Smooth muscle cell (in vitro differentiated cells): ENCODE measurements at regions not wholly inside any gene's neighbourhood (a gene's known extent, or its start where the extent isn't known, plus 50 kb on each side); places are given as distances from the start of the nearest gene placed in this dataset.

ENCODE experiments used
- DNase-seq: peaks from one replicate; lab custom pipeline; 2025; ENCODE audit not compliant: unreplicated experiment; lab: John Stamatoyannopoulos, UW
- H2AFZ ChIP-seq: fragments of 200-600 bp; sonication (generic); 2 replicates; pipeline ENCODE4 v1.6.0; 2016; ENCODE audit warnings: antibody characterized with exemption, low read depth, mild to moderate bottlenecking
- H3F3A ChIP-seq: fragments of 200-600 bp; sonication (generic); 2 replicates; pipeline ENCODE4 v1.6.0; 2017; ENCODE audit warnings: antibody characterized with exemption, low read depth
- H3K27ac ChIP-seq: fragments of 200-600 bp; sonication (generic); 2 replicates; pipeline ENCODE4 v1.5.1; 2016; ENCODE audit warnings: low read depth, mild to moderate bottlenecking
- H3K27me3 ChIP-seq: fragments of 200-600 bp; sonication (generic); 2 replicates; pipeline ENCODE4 v1.6.1; 2016; ENCODE audit warnings: low read depth, mild to moderate bottlenecking
- H3K36me3 ChIP-seq: fragments of 200-600 bp; sonication (generic); 2 replicates; pipeline ENCODE4 v1.5.1; 2016; ENCODE audit warnings: low read depth
- H3K4me1 ChIP-seq: fragments of 200-600 bp; sonication (generic); 2 replicates; pipeline ENCODE4 v1.5.1; 2016; ENCODE audit warnings: low read depth
- H3K4me2 ChIP-seq: fragments of 200-600 bp; sonication (generic); 2 replicates; pipeline ENCODE4 v1.6.0; 2016; ENCODE audit warnings: mild to moderate bottlenecking
- H3K4me3 ChIP-seq: fragments of 200-600 bp; sonication (generic); 2 replicates; pipeline ENCODE4 v1.5.1; 2016; ENCODE audit warnings: mild to moderate bottlenecking
- H3K79me2 ChIP-seq: fragments of 200-600 bp; sonication (generic); 2 replicates; pipeline ENCODE4 v1.6.0; 2016; ENCODE audit warnings: low read depth, mild to moderate bottlenecking
- H3K9ac ChIP-seq: fragments of 200-600 bp; sonication (generic); 2 replicates; pipeline ENCODE4 v1.6.0; 2016; ENCODE audit warnings: low read depth
- H3K9me3 ChIP-seq: fragments of 200-600 bp; sonication (generic); replicated peaks from 2 replicates; pipeline ENCODE4 v1.5.1; 2016; ENCODE audit warnings: low read depth
- H4K20me1 ChIP-seq: fragments of 200-600 bp; sonication (generic); 2 replicates; pipeline ENCODE4 v1.6.0; 2016; ENCODE audit warnings: low read depth
- WGBS: methylation state at CpG from one replicate; pipeline ENCODE4 v1.1.7; 2016; ENCODE audit warnings: low lambda C conversion rate; 5-methylcytosine and 5-hydroxymethylcytosine counted together
- TF ChIP-seq, protein P1 (sequence below): fragments of 200-600 bp; sonication (generic); IDR thresholded peaks from 2 replicates; pipeline ENCODE4 v1.5.1; 2017; ENCODE audit warnings: borderline replicate concordance, mild to moderate bottlenecking, antibody characterized with exemption; ENCODE audit not compliant: insufficient read depth, poor library complexity, severe bottlenecking

DNA sequence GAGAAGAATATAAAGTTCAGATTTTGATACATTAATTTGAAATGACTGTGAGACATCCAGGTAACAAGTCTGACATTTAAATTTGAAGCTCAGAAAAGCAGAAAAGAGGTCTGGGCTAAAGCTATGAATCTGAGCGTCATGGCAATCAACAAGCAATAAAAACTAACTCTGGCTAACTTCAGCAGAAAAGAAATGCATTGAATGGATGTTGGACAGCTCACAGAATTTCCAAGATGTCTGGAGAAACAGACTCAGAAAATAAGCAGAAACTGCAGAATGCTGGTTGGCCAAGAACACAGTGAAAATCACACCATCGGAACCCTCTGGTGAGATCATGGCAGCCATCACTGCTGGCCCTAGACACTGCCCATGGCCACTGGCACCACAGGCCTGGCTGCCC is 366.6 kb downstream of the METTL4 start:
- H3K4me3 ChIP-seq, result no peak overlapping the region
- H3F3A ChIP-seq, result no peaks in the 10 kb centered on the region
- no peaks in the 10 kb centered on the region for H3K9me3 ChIP-seq
- 63% methylated on average over 2 of the region's 2 CpGs for WGBS
- TF ChIP-seq, protein P1, sequence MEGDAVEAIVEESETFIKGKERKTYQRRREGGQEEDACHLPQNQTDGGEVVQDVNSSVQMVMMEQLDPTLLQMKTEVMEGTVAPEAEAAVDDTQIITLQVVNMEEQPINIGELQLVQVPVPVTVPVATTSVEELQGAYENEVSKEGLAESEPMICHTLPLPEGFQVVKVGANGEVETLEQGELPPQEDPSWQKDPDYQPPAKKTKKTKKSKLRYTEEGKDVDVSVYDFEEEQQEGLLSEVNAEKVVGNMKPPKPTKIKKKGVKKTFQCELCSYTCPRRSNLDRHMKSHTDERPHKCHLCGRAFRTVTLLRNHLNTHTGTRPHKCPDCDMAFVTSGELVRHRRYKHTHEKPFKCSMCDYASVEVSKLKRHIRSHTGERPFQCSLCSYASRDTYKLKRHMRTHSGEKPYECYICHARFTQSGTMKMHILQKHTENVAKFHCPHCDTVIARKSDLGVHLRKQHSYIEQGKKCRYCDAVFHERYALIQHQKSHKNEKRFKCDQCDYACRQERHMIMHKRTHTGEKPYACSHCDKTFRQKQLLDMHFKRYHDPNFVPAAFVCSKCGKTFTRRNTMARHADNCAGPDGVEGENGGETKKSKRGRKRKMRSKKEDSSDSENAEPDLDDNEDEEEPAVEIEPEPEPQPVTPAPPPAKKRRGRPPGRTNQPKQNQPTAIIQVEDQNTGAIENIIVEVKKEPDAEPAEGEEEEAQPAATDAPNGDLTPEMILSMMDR, result no peak
- no peaks in the 10 kb centered on the region for H3K27me3 ChIP-seq
- H3K36me3 ChIP-seq, result no peaks in the 10 kb centered on the region
- H3K9ac ChIP-seq, result no peak overlapping the region
- H4K20me1 ChIP-seq, result no peaks in the 10 kb centered on the region
- H3K4me1 ChIP-seq, result no peaks in the 10 kb centered on the region
- no peaks in the 10 kb centered on the region for H3K79me2 ChIP-seq
- no peak overlapping the region for H2AFZ ChIP-seq
- no peak overlapping the region for H3K27ac ChIP-seq
- no peak for DNase-seq
- H3K4me2 ChIP-seq, result no peak overlapping the region

DNA sequence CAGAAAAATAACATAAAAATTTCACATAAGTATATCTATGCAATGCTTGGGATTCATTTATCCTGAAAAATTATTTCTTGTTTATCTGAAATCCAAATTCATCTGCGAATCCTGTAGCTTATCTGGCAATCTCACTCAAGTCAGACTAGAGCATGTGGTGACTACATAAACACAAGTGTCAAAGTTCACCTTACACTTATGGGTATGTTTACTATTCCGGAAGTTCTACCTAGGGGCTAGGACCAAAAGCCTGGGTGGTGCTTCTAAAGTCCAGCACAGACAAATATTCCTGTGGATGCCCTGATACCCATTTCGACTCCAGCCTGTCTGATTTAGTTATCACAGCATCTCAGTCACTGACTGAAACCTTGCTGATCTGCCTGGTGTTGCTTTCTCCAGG is 364.0 kb downstream of the METTL4 start:
- TF ChIP-seq, protein P1, result no peak
- WGBS, result 88% methylated on average over 3 of the region's 3 CpGs

DNA sequence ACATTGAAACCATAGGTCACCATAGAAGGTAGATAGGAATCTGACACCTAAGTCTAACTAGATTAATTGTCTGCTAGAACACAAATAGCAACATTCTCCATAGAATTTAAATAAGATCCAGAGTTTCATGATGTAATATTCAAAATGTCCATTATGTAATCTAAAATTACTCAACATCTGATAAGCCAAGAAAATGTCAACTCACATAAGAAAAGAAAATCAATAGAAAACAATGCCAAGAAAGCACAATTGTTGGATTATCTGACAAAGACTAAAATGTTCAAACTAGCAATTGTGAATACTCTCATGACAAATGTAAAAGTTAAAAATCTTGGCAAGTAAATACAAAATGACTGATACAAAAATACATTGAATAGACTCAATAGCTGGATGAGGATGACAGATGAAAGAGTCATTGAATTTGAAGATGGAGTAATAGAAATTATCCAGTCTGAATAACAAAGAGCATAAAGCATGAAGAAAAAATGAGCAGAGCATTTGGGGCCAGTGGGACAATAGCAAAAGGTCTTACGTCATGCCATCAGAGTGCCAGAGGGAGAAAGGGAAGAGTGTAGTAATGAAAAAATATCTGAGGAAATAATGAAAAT is 358.6 kb downstream of the METTL4 start:
- Histone ChIP-seq H3K4me2 (no peak overlapping the region), H3K9me3 (no peaks in the 10 kb centered on the region), H3K27me3 (no peaks in the 10 kb centered on the region), H3F3A (no peaks in the 10 kb centered on the region), H3K4me3 (no peak overlapping the region), H3K36me3 (no peaks in the 10 kb centered on the region), H4K20me1 (no peaks in the 10 kb centered on the region), H3K4me1 (no peaks in the 10 kb centered on the region), H2AFZ (no peak overlapping the region), H3K9ac (no peak overlapping the region), H3K27ac (no peak overlapping the region), H3K79me2 (no peaks in the 10 kb centered on the region)
- TF ChIP-seq, protein P1, result no peak
- DNase-seq, result no peak
- WGBS, result 89% methylated on average over 1 of the region's 1 CpG

More for the DNA sequence above, 364.0 kb downstream of the METTL4 start:
- H3K36me3 ChIP-seq, result no peaks in the 10 kb centered on the region
- H3K27ac ChIP-seq, result no peak overlapping the region
- no peak for DNase-seq
- no peaks in the 10 kb centered on the region for H3K4me1 ChIP-seq
- no peak overlapping the region for H2AFZ ChIP-seq
- no peaks in the 10 kb centered on the region for H3K27me3 ChIP-seq
- H3K9ac ChIP-seq, result no peak overlapping the region
- no peak overlapping the region for H3K4me2 ChIP-seq
- H4K20me1 ChIP-seq, result no peaks in the 10 kb centered on the region
- no peaks in the 10 kb centered on the region for H3K79me2 ChIP-seq
- H3K4me3 ChIP-seq, result no peak overlapping the region
- H3F3A ChIP-seq, result no peaks in the 10 kb centered on the region
- H3K9me3 ChIP-seq, result no peaks in the 10 kb centered on the region

DNA sequence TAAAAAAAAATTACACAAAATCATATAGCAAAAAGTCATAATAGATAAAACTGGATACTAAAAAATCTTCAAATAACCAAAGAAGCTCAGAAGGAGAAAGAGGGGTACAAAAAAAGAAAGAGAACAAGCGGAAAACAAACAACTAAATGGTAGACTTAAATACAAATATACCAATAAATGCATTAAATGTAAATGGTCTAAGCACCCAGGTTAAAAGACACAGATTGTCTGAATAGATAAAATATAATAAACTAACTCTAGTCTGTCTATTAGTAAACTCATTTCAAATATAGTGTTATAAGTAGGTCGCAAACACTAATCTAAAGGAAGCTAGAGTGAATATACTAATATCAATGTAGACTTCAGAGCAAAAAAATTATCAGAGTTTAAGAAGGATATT is 357.4 kb downstream of the METTL4 start:
- Histone ChIP-seq H3K9me3 (no peaks in the 10 kb centered on the region), H3F3A (no peaks in the 10 kb centered on the region), H2AFZ (no peak overlapping the region), H3K4me1 (no peaks in the 10 kb centered on the region), H3K27ac (no peak overlapping the region), H3K79me2 (no peaks in the 10 kb centered on the region), H3K4me3 (no peak overlapping the region), H3K36me3 (no peaks in the 10 kb centered on the region), H4K20me1 (no peaks in the 10 kb centered on the region), H3K4me2 (no peak overlapping the region), H3K27me3 (no peaks in the 10 kb centered on the region), H3K9ac (no peak overlapping the region)
- no peak for DNase-seq
- TF ChIP-seq, protein P1, result no peak
- 95% methylated on average over 2 of the region's 2 CpGs for WGBS
